ENCODE measurements at regions not wholly inside any gene's neighbourhood (a gene's known extent, or its start where the extent isn't known, plus 50 kb on each side); places are given as distances from the start of the nearest gene placed in this dataset.
"Not testable (repeated sequence)": the region's sequence is repeated elsewhere in the genome, so short reads cannot be mapped to it uniquely, and the experiment has no call there.

DNA sequence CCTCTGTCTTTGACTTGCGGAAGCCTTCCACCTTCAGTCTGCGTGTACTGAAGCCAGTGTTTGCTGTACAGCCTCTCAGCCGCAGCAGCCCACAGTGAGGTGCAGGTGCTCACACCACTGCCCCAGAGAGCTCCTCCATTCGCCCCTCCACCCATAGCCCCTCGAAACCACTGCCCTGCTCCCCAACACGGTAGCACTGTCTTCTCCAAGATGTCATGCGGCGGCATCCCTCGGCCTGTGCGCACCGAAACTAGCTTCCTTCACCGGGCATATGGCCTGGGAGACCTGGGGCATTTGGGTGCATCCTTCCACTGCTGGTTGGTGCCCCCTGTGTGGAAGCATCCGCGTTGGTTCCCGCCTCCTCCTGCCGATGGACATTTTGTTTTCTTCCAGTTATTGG is 86.8 kb upstream of the LPCAT1 start:
- TF ChIP-seq, protein P1, sequence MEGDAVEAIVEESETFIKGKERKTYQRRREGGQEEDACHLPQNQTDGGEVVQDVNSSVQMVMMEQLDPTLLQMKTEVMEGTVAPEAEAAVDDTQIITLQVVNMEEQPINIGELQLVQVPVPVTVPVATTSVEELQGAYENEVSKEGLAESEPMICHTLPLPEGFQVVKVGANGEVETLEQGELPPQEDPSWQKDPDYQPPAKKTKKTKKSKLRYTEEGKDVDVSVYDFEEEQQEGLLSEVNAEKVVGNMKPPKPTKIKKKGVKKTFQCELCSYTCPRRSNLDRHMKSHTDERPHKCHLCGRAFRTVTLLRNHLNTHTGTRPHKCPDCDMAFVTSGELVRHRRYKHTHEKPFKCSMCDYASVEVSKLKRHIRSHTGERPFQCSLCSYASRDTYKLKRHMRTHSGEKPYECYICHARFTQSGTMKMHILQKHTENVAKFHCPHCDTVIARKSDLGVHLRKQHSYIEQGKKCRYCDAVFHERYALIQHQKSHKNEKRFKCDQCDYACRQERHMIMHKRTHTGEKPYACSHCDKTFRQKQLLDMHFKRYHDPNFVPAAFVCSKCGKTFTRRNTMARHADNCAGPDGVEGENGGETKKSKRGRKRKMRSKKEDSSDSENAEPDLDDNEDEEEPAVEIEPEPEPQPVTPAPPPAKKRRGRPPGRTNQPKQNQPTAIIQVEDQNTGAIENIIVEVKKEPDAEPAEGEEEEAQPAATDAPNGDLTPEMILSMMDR (conservative IDR thresholded peaks at IDR 0.05; ENCODE audit: low read length) = not testable (repeated sequence)
- not testable (repeated sequence) for TF ChIP-seq EZH2phosphoT487 (IDR thresholded peaks at IDR 0.05; ENCODE audit: borderline replicate concordance, low read depth, low read length)

All from OCI-LY7 (cell line).